ENCODE measurements at regions not wholly inside any gene's neighbourhood (a gene's known extent, or its start where the extent isn't known, plus 50 kb on each side); places are given as distances from the start of the nearest gene placed in this dataset.

DNA sequence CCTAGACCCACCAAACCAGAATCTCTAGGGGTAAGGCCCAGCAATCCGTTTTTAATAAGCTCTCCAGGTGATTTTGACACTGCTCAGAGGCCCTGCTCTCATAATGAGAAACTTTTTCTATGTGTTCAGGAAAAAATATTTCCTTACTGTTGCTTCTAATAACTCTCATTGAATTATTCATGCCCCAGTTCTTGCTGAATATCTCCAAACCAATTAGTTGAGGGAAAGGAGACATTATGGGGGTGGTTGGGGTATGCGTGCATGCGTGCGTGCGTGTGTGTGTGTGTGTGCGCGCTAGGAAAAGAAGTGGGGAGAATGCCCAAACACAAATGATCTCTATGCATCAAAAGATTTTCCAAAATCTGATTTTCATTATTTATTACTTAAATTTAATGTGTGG is 411.4 kb downstream of the PIK3R1 start:
- no peak for TF ChIP-seq ZNF121 (tag by site-specific recombination; IDR thresholded peaks at IDR 0.05)
- TF ChIP-seq ZBTB1 (tag by site-specific recombination; IDR thresholded peaks at IDR 0.05): no peak
- no peak for TF ChIP-seq ZNF747 (tag by site-specific recombination; IDR thresholded peaks at IDR 0.05)
- no peak for TF ChIP-seq ZNF571 (tag by site-specific recombination; IDR thresholded peaks at IDR 0.05)
- TF ChIP-seq ZNF658 (tag by site-specific recombination; IDR thresholded peaks at IDR 0.05): no peak
- TF ChIP-seq YY1 (tag by site-specific recombination; IDR thresholded peaks at IDR 0.05): no peak
- TF ChIP-seq, protein P1, sequence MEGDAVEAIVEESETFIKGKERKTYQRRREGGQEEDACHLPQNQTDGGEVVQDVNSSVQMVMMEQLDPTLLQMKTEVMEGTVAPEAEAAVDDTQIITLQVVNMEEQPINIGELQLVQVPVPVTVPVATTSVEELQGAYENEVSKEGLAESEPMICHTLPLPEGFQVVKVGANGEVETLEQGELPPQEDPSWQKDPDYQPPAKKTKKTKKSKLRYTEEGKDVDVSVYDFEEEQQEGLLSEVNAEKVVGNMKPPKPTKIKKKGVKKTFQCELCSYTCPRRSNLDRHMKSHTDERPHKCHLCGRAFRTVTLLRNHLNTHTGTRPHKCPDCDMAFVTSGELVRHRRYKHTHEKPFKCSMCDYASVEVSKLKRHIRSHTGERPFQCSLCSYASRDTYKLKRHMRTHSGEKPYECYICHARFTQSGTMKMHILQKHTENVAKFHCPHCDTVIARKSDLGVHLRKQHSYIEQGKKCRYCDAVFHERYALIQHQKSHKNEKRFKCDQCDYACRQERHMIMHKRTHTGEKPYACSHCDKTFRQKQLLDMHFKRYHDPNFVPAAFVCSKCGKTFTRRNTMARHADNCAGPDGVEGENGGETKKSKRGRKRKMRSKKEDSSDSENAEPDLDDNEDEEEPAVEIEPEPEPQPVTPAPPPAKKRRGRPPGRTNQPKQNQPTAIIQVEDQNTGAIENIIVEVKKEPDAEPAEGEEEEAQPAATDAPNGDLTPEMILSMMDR (tag by site-specific recombination; IDR thresholded peaks at IDR 0.05): no peak
